ENCODE measurements at regions not wholly inside any gene's neighbourhood (a gene's known extent, or its start where the extent isn't known, plus 50 kb on each side); places are given as distances from the start of the nearest gene placed in this dataset.

GRCh38 chr5:58012801-58013315 is 447.0 kb downstream of the PLK2 start:
- H3K27ac ChIP-seq: no peak overlapping the region
- no peak for TF ChIP-seq ZFX (IDR thresholded peaks at IDR 0.05; ENCODE audit: borderline replicate concordance)
- TF ChIP-seq CTCF (IDR thresholded peaks at IDR 0.05): no peak

- TF ChIP-seq CTCF (IDR thresholded peaks at IDR 0.05) (no peak), ZFX (IDR thresholded peaks at IDR 0.05; ENCODE audit: borderline replicate concordance) (no peak)
- no peak overlapping the region for H3K27ac ChIP-seq
Measured at GRCh38 chr5:58012102-58012501, 447.8 kb downstream of the PLK2 start.

- TF ChIP-seq CTCF (IDR thresholded peaks at IDR 0.05) (no peak), ZFX (IDR thresholded peaks at IDR 0.05; ENCODE audit: borderline replicate concordance) (no peak)
Measured at GRCh38 chr5:58011301-58011700, 448.6 kb downstream of the PLK2 start.

GRCh38 chr5:58009754-58010153 is 450.1 kb downstream of the PLK2 start:
- no peak overlapping the region for H3K27ac ChIP-seq
- no peak for TF ChIP-seq CTCF (IDR thresholded peaks at IDR 0.05)
- TF ChIP-seq ZFX (IDR thresholded peaks at IDR 0.05; ENCODE audit: borderline replicate concordance): no peak

More at GRCh38 chr5:58011301-58011700, 448.6 kb downstream of the PLK2 start:
- no peak overlapping the region for H3K27ac ChIP-seq

- no peak overlapping the region for H3K27ac ChIP-seq
- TF ChIP-seq CTCF (IDR thresholded peaks at IDR 0.05) (no peak), ZFX (IDR thresholded peaks at IDR 0.05; ENCODE audit: borderline replicate concordance) (no peak)
Measured at GRCh38 chr5:58002323-58002722, 457.6 kb downstream of the PLK2 start.

GRCh38 chr5:57993866-57994265 is 466.0 kb downstream of the PLK2 start:
- TF ChIP-seq ZFX (IDR thresholded peaks at IDR 0.05; ENCODE audit: borderline replicate concordance): no peak
- TF ChIP-seq CTCF (IDR thresholded peaks at IDR 0.05): no peak
- no peak overlapping the region for H3K27ac ChIP-seq

- no peak for TF ChIP-seq ZFX (IDR thresholded peaks at IDR 0.05; ENCODE audit: borderline replicate concordance)
- no peak for TF ChIP-seq CTCF (IDR thresholded peaks at IDR 0.05)
Measured at GRCh38 chr5:57989378-57989777, 470.5 kb downstream of the PLK2 start.

More at GRCh38 chr5:57989378-57989777, 470.5 kb downstream of the PLK2 start:
- no peak overlapping the region for H3K27ac ChIP-seq

Data from 22Rv1 (cell line).